Fibroblast of skin of right biceps (primary cell): ENCODE measurements at regions not wholly inside any gene's neighbourhood (a gene's known extent, or its start where the extent isn't known, plus 50 kb on each side); places are given as distances from the start of the nearest gene placed in this dataset.
A peak's percentile ranks its signal among the peaks of the same experiment; 100 is the strongest.

Experiments
- DNase-seq: peaks from one replicate; pipeline ENCODE4 v3.0.0-alpha.2; 2013

DNA sequence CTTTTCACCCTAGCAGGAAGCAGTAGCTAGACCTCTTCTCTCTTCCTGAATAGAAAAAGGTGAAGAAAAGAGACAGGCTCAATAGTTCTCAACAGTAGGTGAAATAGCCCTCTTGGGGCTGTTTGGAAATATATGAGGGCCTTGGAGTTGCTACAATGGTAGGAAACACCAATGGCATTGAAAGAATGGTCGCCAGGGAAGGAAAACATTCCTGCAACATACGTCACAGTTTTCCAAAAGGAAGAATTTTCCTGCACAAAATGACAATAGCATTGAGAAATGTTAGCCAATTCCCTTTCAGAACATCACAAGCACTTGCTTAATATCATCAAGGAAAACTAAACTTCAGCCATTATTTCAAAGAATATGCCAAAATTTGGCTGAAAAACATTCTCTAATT is 484.5 kb downstream of the IGSF11 start:
- peak; percentile 2 for DNase-seq

GRCh38 chr3:118550556-118550955 is 484.1 kb downstream of the IGSF11 start:
- DNase-seq: no peak

GRCh38 chr3:118554148-118554838 is 480.4 kb downstream of the IGSF11 start:
- DNase-seq: no peak

DNA sequence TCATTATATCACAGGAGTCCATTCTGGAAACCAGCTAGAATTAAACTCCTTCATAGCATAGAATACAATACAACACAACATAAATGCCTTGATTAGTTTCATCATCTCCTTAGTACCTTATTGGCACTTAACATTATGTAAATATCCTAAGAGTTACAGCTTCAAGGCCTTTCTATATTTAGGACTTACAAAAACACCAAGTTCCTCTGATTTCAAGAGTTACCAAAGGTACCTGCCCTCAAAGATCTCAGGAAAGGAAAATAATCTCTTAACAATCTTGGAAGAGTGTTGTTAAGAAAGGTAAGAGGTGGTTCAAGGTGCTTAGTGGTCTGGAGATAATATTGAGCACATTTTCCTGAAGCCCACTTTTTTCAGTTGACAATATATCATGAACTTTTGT is 477.7 kb downstream of the IGSF11 start:
- DNase-seq: no peak

DNA sequence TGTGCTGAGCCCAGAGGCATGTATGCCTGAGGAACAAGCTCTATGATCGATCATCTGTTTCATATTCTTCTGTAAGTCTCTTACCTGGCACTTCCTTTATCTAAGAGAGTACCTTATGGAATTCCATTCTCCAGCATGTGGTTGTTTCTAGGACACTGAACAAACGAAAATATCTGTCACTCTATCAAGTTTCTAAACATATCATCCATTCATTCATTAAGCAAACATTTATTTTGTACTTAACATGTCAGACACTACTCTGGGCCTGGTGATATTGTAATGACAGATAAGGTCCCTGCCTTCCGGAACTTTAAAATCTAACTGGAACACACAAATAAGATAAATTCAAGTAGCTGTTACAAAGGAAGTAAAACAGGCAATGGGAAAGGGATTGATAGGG is 477.1 kb downstream of the IGSF11 start:
- no peak for DNase-seq

GRCh38 chr3:118559286-118559685 is 475.4 kb downstream of the IGSF11 start:
- no peak for DNase-seq

DNA sequence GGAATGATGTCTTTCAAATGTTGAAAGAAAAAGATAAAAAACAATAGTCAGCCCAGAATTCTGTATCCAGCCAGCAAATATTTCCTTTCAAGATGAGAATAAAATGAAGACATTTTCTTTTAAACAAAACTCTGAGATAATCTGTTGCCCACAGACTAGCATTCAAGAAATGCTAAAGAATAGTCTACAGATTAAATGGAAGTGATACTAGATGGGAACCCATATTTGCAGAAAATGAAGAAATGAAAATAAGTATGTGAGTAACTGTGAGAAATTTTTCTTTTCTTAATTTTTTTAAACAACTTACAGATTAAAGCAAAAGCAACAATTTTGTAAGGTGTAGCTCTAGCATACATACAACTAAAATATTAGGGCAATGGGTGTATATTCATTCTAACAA is 469.8 kb downstream of the IGSF11 start:
- DNase-seq: no peak

DNA sequence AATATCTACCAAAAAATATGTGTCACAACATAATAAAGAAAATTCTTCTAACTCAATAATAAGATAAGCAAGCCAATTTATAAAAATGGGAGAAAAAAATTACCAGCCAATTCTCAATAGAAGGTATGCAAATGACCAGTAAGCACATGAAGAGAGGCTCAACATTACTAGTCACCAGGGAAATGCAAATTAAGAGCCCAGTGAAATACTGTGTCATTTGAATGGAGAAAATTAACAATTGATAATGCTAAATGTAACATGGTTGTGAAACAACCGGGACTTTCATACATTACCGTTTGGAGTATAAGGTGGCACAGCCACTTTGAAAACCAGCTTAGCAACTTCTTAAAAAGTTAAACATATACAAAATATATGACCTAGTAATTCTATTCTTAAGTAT is 460.7 kb downstream of the IGSF11 start:
- no peak for DNase-seq

DNA sequence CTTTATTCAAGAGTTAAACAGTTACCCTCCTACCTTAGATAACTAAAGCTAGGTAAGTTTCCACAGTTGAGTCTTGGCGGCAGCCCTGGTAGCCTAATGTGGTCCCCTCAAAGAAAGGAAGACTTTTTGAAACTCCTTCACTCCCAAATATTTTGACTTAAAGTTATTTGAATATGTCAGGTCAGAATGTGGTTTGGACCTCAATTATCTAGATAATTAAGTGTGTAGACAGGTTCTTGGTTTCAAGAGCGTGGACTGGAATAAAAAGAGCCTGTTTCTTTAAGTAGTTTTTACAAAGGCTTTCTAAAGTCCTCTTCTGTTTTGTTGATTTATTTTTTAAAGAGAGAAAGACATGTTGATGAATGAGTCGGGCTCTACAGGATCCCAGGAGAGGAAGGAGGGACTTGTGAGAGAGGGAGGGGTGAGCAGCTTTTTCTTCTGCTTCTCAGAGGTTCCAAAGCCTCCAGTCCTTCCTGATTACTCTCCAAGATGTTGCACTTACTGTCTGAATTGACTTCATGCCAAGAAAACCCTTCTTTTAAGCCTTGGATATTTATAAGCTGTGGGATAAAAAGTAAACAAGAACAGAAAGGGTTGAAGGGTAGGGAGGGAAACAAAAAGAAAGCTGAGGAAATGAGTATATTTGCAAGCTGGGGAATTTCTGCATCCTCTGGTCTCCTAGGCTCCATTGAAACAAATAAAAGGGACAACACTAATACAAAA is 457.4 kb downstream of the IGSF11 start:
- DNase-seq: no peak

GRCh38 chr3:118578559-118578958 is 456.1 kb downstream of the IGSF11 start:
- no peak for DNase-seq

GRCh38 chr3:118587037-118587741 is 447.5 kb downstream of the IGSF11 start:
- no peak for DNase-seq

DNA sequence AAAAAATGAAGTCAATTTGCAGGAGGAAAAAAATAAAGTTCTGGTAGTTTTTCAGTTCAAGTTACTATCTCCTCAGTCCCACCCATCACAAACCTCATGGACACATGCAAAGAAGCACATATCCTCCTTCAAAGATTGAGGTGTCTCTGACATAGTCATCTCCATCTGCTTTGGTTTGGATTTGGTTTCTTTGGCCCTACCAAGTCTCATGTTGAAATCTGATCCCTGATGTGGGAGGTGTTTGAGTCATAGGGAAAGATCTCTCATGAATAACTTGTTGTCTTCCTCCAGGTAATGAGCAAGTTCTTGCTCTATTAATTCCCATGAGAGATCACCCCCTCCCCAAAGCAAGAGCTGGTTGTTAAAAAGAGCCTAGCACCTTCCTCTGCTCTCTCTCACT is 446.8 kb downstream of the IGSF11 start:
- no peak for DNase-seq

GRCh38 chr3:118593277-118593670 is 441.4 kb downstream of the IGSF11 start:
- DNase-seq: no peak

DNA sequence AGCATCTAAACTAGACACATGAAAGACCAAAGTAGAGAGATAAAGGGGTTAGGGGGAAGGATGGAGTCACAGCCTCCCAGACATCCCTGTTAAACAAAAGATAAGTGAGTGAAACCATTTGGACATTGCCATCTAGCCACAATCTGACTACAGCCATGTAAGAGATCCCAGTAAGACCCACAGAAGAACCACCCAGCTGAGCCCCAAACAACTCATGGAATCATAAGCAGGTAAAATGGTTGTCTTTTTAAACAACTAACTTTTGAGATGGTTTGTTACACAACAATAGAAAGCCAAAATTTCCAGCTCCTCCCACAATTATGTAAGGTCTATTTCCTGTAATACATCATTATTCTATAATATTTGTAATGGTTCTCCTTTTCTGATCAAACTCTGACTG is 437.5 kb downstream of the IGSF11 start:
- DNase-seq: no peak

- DNase-seq: no peak
Measured at GRCh38 chr3:118607915-118608820, 426.5 kb downstream of the IGSF11 start.

GRCh38 chr3:118618247-118619040 is 416.2 kb downstream of the IGSF11 start:
- no peak for DNase-seq

GRCh38 chr3:118626453-118626852 is 408.2 kb downstream of the IGSF11 start:
- no peak for DNase-seq

DNA sequence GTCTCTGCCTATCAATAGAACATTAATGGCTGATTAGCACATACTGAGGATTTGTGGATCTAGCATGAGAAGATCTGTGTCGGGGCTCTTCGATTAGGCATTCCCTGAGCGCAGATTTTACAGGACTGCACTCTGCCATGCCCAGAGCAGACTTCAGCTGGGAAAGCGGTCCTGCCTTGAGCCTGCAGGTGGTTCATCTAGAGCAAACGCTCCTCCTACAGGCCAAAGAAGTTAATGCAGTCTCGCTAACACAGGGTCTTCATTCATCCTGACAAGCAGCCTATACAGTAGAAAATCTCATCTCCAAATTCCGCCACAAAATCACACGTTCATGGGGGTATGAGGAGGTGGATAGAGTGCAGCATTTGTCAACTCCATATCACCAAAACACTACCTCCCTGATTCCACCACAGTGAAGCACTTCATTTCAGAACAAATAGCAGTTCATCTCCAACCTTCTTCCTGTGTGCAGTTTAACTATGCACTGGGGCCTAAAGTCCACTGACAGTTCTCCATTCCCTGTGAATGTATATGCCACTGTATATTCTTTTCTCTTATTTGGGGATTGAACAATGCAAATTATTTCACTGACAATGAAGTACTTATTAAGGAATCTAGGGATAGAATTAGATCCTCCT is 405.8 kb downstream of the IGSF11 start:
- peak; percentile 57 for DNase-seq

DNA sequence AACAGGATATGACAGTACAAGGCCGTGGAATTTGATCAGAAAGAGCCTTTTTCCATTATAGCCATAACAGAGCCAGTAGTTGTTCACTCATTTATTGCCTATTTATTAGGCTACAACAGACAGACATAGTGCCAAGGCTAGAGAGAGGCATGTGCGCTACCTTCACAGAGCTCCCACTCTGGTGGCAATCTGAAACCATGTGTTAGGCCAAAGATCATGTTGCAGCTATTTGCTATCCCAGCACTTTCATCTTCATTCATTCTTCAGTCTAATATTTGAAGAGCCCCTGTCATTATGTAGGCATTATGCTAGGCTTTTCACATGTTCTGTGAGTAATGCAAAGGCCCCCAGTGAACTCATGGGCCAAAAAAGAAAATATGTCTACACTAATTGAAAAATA is 404.8 kb downstream of the IGSF11 start:
- no peak for DNase-seq

DNA sequence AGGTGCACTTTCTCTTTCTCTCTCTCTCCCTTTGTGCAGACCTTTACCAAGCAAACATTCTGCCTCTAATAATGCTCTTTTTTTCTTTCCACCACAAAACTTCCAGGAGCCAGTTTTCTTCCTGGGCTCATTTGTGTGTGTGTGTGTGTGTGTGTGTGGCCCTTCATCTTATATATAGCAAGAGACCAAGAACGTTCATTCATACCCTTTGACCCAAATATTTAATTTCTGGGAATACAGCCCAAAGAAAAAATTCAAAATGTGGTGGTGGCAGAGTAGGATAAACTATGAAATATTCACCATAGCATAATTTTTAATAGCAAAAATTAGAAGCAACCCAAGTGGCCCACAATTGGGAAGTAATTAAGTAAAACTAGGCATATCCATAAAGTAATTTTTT is 398.9 kb downstream of the IGSF11 start:
- DNase-seq: no peak

- DNase-seq: no peak
Measured at GRCh38 chr3:118636841-118637240, 397.8 kb downstream of the IGSF11 start.

GRCh38 chr3:118637846-118638245 is 396.8 kb downstream of the IGSF11 start:
- DNase-seq: no peak
